Renal pelvis (tissue), 1 donor: ENCODE measurements at regions not wholly inside any gene's neighbourhood (a gene's known extent, or its start where the extent isn't known, plus 50 kb on each side); places are given as distances from the start of the nearest gene placed in this dataset.

Experiments used
- DNase-seq: peaks from one replicate; pipeline ENCODE4 v3.0.0-alpha.2; 2013

DNA sequence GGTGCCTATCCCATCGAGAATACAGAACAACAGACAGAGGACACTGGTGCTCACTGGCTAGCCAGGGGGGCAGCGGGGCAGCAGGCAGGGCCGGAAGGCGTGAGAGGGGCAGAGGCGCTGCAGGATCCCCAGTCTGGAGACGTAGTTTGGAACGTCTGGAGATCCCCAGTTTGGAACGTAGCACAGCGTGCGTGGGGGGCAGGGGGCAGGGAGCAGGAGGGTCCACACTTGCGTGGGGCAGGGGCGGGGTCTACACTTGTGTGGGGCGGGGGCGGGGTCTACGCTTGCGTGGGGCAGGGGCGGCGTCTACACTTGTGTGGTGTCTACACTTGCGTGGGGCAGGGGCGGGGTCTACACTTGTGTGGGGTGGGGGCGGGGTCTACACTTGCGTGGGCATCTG lies 107.2 kb downstream of the DACT2 start:
- DNase-seq: no peak

- no peak for DNase-seq
These were observed 107.9 kb downstream of the DACT2 start for GRCh38 chr6:168211681-168212080.

GRCh38 chr6:168210239-168211105 lies 109.1 kb downstream of the DACT2 start:
- DNase-seq: no peak

DNA sequence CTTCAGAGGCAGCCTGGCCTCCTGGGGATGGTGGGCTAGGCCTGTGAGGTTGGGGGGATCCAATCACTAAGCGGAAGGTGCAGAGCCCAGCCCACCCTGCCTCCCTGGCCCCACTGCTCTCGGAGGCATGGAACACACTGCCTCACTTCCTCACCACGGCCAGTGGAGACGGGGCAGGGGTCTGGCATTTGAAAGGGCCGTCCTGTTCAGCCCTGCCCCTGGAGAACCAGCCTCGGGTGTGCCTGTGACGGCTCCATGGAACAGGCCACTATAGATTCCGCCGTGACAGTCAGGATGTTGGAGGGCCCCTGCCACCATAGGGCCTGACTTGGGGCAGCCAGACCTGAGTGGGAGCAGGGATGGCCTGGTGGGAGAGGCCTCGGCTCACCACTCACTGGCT lies 110.2 kb downstream of the DACT2 start:
- DNase-seq: no peak

DNA sequence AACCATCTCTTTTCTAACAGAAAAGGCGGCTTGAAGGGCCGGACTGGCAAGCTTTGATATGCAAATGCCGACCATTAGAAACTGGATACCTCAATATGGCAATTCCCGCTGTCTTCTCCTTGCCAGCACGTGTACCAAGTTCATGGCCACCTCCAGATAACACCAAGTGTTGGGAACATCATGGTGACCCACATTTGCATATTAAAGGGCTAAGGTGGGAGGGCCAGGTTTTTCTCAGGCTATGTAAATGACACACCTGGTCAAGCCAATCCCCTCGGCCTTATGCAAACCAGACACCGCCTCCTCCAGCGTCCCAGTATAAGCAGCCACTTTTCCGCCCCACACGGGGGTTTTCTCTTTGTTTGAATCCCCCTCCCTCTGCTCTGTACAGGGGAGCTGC lies 110.7 kb downstream of the DACT2 start:
- DNase-seq: no peak

DNA sequence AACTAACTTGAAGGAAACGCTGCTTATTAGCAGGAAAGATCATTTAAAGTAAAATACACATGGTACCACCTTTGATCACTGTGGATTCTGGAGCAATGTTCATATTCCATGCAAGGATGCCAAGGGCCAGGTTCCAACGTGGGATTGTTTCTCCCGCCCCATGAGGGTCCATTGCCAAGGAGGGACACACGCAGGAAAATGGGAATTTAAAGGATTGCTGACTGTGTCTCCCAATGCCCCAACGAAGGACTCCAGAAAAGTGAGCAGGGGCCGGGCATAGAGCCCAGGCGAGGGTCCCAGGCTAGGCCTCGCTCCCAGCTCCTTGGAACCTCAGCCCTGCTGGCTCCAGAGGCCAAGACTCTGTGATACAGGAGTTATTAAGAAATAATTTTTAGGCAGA lies 111.2 kb downstream of the DACT2 start:
- no peak for DNase-seq

GRCh38 chr6:168207421-168208175 lies 112.0 kb downstream of the DACT2 start:
- DNase-seq: no peak

GRCh38 chr6:168206661-168207274 lies 112.8 kb downstream of the DACT2 start:
- no peak for DNase-seq

- no peak for DNase-seq
These were observed 113.4 kb downstream of the DACT2 start for GRCh38 chr6:168206186-168206585.

GRCh38 chr6:168201799-168202198 lies 117.8 kb downstream of the DACT2 start:
- DNase-seq: no peak

- no peak for DNase-seq
These were observed 118.2 kb downstream of the DACT2 start for GRCh38 chr6:168201383-168201782.

- no peak for DNase-seq
These were observed 118.9 kb downstream of the DACT2 start for GRCh38 chr6:168200571-168201134.

GRCh38 chr6:168198302-168199180 lies 119.5 kb upstream of the FRMD1 start:
- no peak for DNase-seq

DNA sequence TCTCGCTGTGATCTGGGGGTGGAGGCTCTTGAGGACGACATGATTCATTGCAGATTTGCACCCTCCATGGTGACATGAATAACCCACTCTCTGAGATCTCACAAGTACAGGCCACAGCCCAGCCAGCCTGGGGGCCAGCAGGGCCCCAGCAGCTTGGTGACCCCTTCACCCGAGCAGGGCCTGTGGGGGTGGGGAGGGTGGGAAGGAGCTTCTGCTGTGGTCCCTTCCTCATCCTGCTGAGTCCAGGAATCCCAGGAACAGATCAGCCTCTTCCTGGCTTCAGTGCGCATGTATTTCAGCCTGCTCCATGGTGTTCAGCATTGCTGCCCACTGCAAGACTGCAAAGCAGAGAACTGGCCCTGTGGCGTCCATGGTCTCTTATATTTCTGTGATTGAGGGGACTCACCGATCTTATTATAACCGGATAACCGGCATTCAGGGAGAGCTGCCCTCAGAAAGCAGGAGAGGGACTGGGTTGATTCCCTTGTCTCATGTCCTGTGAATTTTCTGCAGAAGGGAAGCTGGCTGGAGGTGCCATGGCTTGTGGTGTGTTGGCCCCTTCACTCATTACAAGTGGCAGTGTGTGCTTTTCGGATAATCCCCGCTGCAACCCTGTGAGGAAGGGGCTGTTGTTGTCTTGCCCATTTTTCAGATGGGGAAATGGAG lies 118.8 kb upstream of the FRMD1 start:
- no peak for DNase-seq

GRCh38 chr6:168196881-168197635 lies 118.0 kb upstream of the FRMD1 start:
- no peak for DNase-seq

DNA sequence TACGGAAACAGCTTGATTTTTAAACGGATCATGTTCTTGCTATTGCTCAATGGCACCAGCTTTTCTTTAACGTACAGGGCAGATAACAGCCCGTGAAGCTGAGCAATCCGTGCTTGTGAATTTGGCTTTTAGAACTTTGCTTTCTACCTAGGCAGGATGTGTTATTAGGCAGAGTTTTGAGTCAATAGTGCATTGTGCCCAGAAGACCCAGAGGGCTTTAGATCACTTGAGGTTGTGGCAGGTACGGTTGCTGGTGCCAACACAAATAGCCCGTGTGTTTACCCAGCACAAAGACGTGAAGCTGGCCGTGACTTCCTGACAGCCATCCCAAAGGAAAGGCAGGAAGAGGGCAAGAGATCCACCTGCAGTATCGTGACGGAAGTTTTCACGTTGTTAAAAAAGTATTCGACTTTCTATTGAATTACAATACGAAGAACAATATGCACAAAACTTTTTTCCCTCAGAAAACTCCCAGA lies 117.4 kb upstream of the FRMD1 start:
- no peak for DNase-seq

DNA sequence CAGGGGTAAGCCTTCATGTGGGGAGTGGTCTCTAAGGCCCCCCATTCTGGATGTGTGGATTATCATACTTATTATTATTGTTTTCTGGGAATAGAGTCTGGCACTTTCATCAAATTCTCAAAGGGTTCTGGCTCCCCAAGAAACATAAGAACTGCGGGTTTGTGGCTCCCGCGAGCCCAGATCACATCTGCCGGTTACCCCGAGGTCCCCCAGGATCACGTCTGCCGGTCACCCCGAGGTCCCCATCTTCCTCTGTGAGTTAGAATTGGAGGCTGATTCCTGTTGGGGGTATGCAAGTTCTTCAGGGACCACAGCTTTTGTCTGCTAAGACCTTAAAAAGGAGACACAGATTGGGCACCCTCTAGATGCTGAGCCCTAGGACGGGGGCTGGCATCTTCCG lies 116.7 kb upstream of the FRMD1 start:
- DNase-seq: no peak

- no peak for DNase-seq
These were observed 115.9 kb upstream of the FRMD1 start for GRCh38 chr6:168194732-168195567.
